GM23338 (cell line): ENCODE measurements at regions not wholly inside any gene's neighbourhood (a gene's known extent, or its start where the extent isn't known, plus 50 kb on each side); places are given as distances from the start of the nearest gene placed in this dataset.

Source experiments
- CTCF ChIP-seq, 2 experiments: fragments of 200-600 bp in 1 of 2; sonication (generic) in 1 of 2; conservative IDR thresholded peaks; 2 replicates each; pipeline versions ENCODE4 v1.5.1 to v1.6.1; 2016 to 2017; ENCODE audit warnings: antibody characterized with exemption in 2 of 2, low read depth in 2 of 2, mild to moderate bottlenecking in 2 of 2, moderate library complexity in 1 of 2
- ETS1 ChIP-seq: IDR thresholded peaks from 2 replicates; pipeline ENCODE4 v1.6.1; 2016; ENCODE audit warnings: antibody characterized with exemption
- JUNB ChIP-seq: IDR thresholded peaks from one replicate; pipeline ENCODE4 v1.6.1; 2016; ENCODE audit warnings: antibody characterized with exemption; ENCODE audit not compliant: unreplicated experiment

- no peak for TF ChIP-seq CTCF (conservative IDR thresholded peaks at IDR 0.05; ENCODE audit: low read depth in 2 of 2)
- no peak for TF ChIP-seq ETS1
- no peak for TF ChIP-seq JUNB
These were observed 169.0 kb downstream of the BEND2 start for GRCh38 chrX:18051690-18052089.
